Osteoblast (primary cell): ENCODE measurements at regions not wholly inside any gene's neighbourhood (a gene's known extent, or its start where the extent isn't known, plus 50 kb on each side); places are given as distances from the start of the nearest gene placed in this dataset.

ENCODE experiments used
- DNase-seq: peaks from one replicate; pipeline ENCODE4 v3.0.0; 2011; ENCODE audit warnings: low spot score, mixed read lengths; ENCODE audit not compliant: insufficient read length; ENCODE audit errors: missing footprints
- H2AFZ ChIP-seq: 2 replicates; pipeline ENCODE4 v1.6.0; 2011; ENCODE audit warnings: mild to moderate bottlenecking, low read length
- H3K27ac ChIP-seq: 2 replicates; pipeline ENCODE4 v1.5.1; 2011; ENCODE audit warnings: mild to moderate bottlenecking, low read depth, low read length, moderate library complexity
- H3K27me3 ChIP-seq: 2 replicates; pipeline ENCODE4 v1.6.0; 2012; ENCODE audit warnings: mild to moderate bottlenecking, control low read depth, inconsistent platforms, low read length, moderate library complexity; ENCODE audit not compliant: insufficient read depth
- H3K36me3 ChIP-seq: 2 replicates; pipeline ENCODE4 v1.5.1; 2011; ENCODE audit warnings: mild to moderate bottlenecking, low read length, control low read depth, moderate library complexity; ENCODE audit not compliant: insufficient read depth
- H3K4me1 ChIP-seq: 2 replicates; pipeline ENCODE4 v1.5.1; 2011; ENCODE audit warnings: mild to moderate bottlenecking, low read length, control low read depth, moderate library complexity; ENCODE audit not compliant: insufficient read depth
- H3K4me2 ChIP-seq: 2 replicates; pipeline ENCODE4 v1.6.0; 2011; ENCODE audit warnings: mild to moderate bottlenecking, low read length; ENCODE audit not compliant: insufficient read depth
- H3K4me3 ChIP-seq: fragments of 200-600 bp; sonication (generic); 3 replicates; pipeline ENCODE4 v1.5.1; 2012; ENCODE audit warnings: mild to moderate bottlenecking, low read length, inconsistent platforms; ENCODE audit not compliant: insufficient read depth
- H3K79me2 ChIP-seq: 2 replicates; pipeline ENCODE4 v1.6.0; 2012; ENCODE audit warnings: mild to moderate bottlenecking, low read length, control low read depth, inconsistent platforms; ENCODE audit not compliant: insufficient read depth
- H3K9me3 ChIP-seq: 2 replicates; pipeline ENCODE4 v1.5.1; 2011; ENCODE audit warnings: low read depth, low read length, control low read depth
- H4K20me1 ChIP-seq: 2 replicates; pipeline ENCODE4 v1.6.0; 2012; ENCODE audit warnings: mild to moderate bottlenecking, low read length, control low read depth; ENCODE audit not compliant: insufficient read depth
- TF ChIP-seq, protein P1 (sequence below): IDR thresholded peaks from 2 replicates; pipeline ENCODE4 v1.5.1; 2011; ENCODE audit warnings: mild to moderate bottlenecking, low read depth, low read length, moderate library complexity; ENCODE audit errors: extremely low read depth

DNA sequence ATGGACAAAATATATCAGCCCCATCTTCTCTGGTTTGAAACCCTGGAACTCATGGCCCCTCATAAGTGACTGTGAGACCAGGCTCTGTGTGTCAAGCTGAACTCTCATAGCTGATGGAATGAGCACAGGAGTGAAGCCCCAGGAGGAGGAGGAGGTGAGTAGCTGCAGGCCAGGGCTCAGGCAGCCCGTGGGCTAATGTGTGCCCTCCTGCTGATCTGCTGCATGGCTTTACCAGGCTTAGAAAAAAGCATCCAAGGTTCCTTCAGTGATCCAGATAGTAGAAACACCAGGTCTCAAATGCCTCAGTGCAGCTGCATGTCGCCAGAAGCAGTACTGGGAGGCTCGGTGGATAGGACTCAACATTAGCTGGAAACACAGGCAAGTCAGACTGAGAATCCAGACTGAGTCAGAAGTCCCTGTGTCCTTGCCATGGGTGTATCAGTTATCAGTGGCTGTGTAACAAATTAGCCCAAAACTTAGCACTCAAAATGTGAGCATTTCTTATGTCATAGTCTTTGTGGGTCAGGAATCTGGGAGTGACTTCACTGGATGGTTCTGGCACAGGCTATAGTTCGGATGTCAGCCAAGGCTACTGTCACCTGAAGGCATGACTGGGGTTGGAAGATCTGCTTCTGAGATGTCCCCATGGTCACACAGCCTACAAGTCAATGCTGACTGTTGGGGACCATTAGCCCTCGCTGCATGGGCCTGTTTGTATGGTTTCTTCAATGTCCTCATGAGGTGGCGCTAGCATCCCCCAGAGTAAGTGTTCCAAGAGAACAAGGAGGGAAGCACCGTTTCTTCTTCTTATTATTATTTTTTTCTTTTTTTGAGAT lies 255.4 kb upstream of the IRF2BP2 start:
- H3K9me3 ChIP-seq = no peaks in the 10 kb centered on the region
- H3K4me1 ChIP-seq = peaks cover 24% of the 10 kb centered on the region
- H3K27me3 ChIP-seq = no peaks in the 10 kb centered on the region
- H3K27ac ChIP-seq = peak overlapping the region; percentile 61
- H2AFZ ChIP-seq = no peak overlapping the region
- DNase-seq = no peak
- no peaks in the 10 kb centered on the region for H4K20me1 ChIP-seq
- H3K79me2 ChIP-seq = no peaks in the 10 kb centered on the region
- no peak overlapping the region for H3K4me2 ChIP-seq
- H3K36me3 ChIP-seq = no peaks in the 10 kb centered on the region
- no peak overlapping the region for H3K4me3 ChIP-seq
- TF ChIP-seq, protein P1, sequence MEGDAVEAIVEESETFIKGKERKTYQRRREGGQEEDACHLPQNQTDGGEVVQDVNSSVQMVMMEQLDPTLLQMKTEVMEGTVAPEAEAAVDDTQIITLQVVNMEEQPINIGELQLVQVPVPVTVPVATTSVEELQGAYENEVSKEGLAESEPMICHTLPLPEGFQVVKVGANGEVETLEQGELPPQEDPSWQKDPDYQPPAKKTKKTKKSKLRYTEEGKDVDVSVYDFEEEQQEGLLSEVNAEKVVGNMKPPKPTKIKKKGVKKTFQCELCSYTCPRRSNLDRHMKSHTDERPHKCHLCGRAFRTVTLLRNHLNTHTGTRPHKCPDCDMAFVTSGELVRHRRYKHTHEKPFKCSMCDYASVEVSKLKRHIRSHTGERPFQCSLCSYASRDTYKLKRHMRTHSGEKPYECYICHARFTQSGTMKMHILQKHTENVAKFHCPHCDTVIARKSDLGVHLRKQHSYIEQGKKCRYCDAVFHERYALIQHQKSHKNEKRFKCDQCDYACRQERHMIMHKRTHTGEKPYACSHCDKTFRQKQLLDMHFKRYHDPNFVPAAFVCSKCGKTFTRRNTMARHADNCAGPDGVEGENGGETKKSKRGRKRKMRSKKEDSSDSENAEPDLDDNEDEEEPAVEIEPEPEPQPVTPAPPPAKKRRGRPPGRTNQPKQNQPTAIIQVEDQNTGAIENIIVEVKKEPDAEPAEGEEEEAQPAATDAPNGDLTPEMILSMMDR = no peak

- H3K36me3 ChIP-seq = no peaks in the 10 kb centered on the region
- H3K4me3 ChIP-seq = no peak overlapping the region
- H3K79me2 ChIP-seq = no peaks in the 10 kb centered on the region
- peak overlapping the region; percentile 87 for H3K27ac ChIP-seq
- H3K4me1 ChIP-seq = peaks cover 24% of the 10 kb centered on the region
- no peaks in the 10 kb centered on the region for H3K9me3 ChIP-seq
- no peak overlapping the region for H2AFZ ChIP-seq
- no peaks in the 10 kb centered on the region for H4K20me1 ChIP-seq
- DNase-seq = no peak
- peak overlapping the region; percentile 65 for H3K4me2 ChIP-seq
- no peaks in the 10 kb centered on the region for H3K27me3 ChIP-seq
- TF ChIP-seq, protein P1 = no peak
These were observed 254.1 kb upstream of the IRF2BP2 start for GRCh38 chr1:234864116-234864515.

- Histone ChIP-seq H3K4me2 (peak overlapping the region; percentile 65), H3K27me3 (no peaks in the 10 kb centered on the region), H3K36me3 (no peaks in the 10 kb centered on the region), H2AFZ (peak overlapping the region; percentile 86), H3K9me3 (no peaks in the 10 kb centered on the region), H3K4me1 (peaks cover 24% of the 10 kb centered on the region), H4K20me1 (no peaks in the 10 kb centered on the region), H3K27ac (peak overlapping the region; percentile 87), H3K4me3 (no peak overlapping the region), H3K79me2 (no peaks in the 10 kb centered on the region)
- DNase-seq = peak; percentile 82
- TF ChIP-seq, protein P1 = no peak
These were observed 253.6 kb upstream of the IRF2BP2 start for GRCh38 chr1:234863551-234863971.

GRCh38 chr1:234862944-234863515 lies 253.1 kb upstream of the IRF2BP2 start:
- peak overlapping the region; percentile 12 for H3K4me3 ChIP-seq
- TF ChIP-seq, protein P1 = no peak
- peaks cover 24% of the 10 kb centered on the region for H3K4me1 ChIP-seq
- H3K9me3 ChIP-seq = no peaks in the 10 kb centered on the region
- H3K79me2 ChIP-seq = no peaks in the 10 kb centered on the region
- peak; percentile 63 for DNase-seq
- no peaks in the 10 kb centered on the region for H3K36me3 ChIP-seq
- peak overlapping the region; percentile 86 for H2AFZ ChIP-seq
- no peaks in the 10 kb centered on the region for H3K27me3 ChIP-seq
- H4K20me1 ChIP-seq = no peaks in the 10 kb centered on the region
- H3K27ac ChIP-seq = peak overlapping the region; percentile 87
- peak overlapping the region; percentile 65 for H3K4me2 ChIP-seq
